Vagina (tissue), 2 donors: ENCODE measurements at regions not wholly inside any gene's neighbourhood (a gene's known extent, or its start where the extent isn't known, plus 50 kb on each side); places are given as distances from the start of the nearest gene placed in this dataset.

ENCODE experiments used
- POLR2A ChIP-seq, 2 donors: fragments of 450-650 bp; IDR thresholded peaks; one replicate each; pipeline ENCODE4 v1.6.1; 2017; ENCODE audit warnings: antibody characterized with exemption in 2 of 2, mild to moderate bottlenecking in 2 of 2, moderate library complexity in 2 of 2
- POLR2AphosphoS5 ChIP-seq, 2 donors: sonication (generic); formaldehyde crosslinking; IDR thresholded peaks; one replicate each; pipeline ENCODE4 v1.9.0; 2017; ENCODE audit warnings: antibody characterized with exemption in 2 of 2, mild to moderate bottlenecking in 2 of 2, low read depth in 1 of 2; ENCODE audit not compliant: insufficient read depth in 1 of 2
- TF ChIP-seq, protein P1 (sequence below), 3 experiments: fragments of 450-650 bp in 2 of 3; fragments of 200-600 bp in 1 of 3; sonication (generic) in 1 of 3; IDR thresholded peaks; one replicate each; pipeline ENCODE4 v1.5.1; 2017 to 2019; ENCODE audit warnings: antibody characterized with exemption in 3 of 3, mild to moderate bottlenecking in 2 of 3, moderate library complexity in 2 of 3

DNA sequence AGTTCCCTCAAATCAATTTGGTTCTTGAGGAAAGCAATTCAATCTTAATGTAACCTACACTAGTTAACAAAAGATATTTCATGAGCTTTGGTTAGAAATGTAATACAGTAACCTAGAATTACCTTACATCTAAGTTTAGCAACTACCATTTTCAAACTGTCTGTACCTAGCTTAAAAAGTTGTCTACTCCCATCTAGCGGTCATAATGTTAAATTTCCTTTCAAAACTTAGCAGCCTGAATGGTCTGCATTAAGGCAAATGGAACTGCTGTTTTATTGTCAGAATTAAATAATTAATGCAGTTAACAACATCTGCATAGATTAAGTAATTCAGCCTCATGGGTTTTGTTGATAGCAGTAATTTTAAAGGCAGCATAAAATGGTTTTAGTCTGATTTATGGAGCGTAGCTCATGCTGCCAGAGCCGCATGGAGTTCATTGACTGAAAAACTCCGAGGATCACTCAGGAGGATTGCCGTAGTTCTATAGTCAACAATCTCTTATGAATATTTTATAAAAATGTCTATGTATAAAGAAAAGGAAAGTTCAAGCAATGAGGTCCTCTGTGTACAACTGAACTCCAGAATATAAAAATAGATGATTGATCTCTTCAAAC lies 485.4 kb upstream of the MANEA start:
- TF ChIP-seq POLR2AphosphoS5 (IDR thresholded peaks at IDR 0.05; ENCODE audit: insufficient read depth in 1 of 2, low read depth in 1 of 2) (no peak), POLR2A (IDR thresholded peaks at IDR 0.05) (no peak)
- TF ChIP-seq, protein P1, sequence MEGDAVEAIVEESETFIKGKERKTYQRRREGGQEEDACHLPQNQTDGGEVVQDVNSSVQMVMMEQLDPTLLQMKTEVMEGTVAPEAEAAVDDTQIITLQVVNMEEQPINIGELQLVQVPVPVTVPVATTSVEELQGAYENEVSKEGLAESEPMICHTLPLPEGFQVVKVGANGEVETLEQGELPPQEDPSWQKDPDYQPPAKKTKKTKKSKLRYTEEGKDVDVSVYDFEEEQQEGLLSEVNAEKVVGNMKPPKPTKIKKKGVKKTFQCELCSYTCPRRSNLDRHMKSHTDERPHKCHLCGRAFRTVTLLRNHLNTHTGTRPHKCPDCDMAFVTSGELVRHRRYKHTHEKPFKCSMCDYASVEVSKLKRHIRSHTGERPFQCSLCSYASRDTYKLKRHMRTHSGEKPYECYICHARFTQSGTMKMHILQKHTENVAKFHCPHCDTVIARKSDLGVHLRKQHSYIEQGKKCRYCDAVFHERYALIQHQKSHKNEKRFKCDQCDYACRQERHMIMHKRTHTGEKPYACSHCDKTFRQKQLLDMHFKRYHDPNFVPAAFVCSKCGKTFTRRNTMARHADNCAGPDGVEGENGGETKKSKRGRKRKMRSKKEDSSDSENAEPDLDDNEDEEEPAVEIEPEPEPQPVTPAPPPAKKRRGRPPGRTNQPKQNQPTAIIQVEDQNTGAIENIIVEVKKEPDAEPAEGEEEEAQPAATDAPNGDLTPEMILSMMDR (IDR thresholded peaks at IDR 0.05): no peak
